AG09319 (cell line): ENCODE measurements at regions not wholly inside any gene's neighbourhood (a gene's known extent, or its start where the extent isn't known, plus 50 kb on each side); places are given as distances from the start of the nearest gene placed in this dataset.

Source experiments
- DNase-seq: peaks from one replicate; pipeline ENCODE4 v3.0.0-alpha.2; 2010; ENCODE audit warnings: low read depth; ENCODE audit errors: extremely low read depth
- TF ChIP-seq, protein P1 (sequence below): IDR thresholded peaks from 2 replicates; pipeline ENCODE4 v1.5.1; 2011; ENCODE audit warnings: low read depth, mild to moderate bottlenecking, inconsistent platforms, low read length, moderate library complexity

DNA sequence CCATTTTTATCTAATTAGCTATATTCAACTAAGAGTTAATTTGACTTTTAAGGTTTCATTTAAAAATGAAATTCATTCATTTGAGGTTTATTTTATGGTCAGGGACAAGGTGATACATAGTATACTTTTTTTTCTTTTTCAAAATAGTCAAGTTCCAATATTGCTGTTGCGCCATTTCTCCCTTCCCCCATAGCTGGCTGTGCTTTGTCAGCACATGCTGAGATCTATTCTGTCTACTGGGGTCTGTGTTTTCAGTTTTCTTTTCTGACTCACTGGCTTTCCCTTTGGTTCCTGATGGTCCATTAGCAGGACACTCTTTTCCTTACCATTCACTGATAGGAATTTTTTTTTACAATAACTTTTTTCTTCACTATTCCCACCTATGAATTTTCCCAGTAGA lies 336.4 kb upstream of the TMEM229A start:
- no peak for DNase-seq
- TF ChIP-seq, protein P1, sequence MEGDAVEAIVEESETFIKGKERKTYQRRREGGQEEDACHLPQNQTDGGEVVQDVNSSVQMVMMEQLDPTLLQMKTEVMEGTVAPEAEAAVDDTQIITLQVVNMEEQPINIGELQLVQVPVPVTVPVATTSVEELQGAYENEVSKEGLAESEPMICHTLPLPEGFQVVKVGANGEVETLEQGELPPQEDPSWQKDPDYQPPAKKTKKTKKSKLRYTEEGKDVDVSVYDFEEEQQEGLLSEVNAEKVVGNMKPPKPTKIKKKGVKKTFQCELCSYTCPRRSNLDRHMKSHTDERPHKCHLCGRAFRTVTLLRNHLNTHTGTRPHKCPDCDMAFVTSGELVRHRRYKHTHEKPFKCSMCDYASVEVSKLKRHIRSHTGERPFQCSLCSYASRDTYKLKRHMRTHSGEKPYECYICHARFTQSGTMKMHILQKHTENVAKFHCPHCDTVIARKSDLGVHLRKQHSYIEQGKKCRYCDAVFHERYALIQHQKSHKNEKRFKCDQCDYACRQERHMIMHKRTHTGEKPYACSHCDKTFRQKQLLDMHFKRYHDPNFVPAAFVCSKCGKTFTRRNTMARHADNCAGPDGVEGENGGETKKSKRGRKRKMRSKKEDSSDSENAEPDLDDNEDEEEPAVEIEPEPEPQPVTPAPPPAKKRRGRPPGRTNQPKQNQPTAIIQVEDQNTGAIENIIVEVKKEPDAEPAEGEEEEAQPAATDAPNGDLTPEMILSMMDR, result no peak

DNA sequence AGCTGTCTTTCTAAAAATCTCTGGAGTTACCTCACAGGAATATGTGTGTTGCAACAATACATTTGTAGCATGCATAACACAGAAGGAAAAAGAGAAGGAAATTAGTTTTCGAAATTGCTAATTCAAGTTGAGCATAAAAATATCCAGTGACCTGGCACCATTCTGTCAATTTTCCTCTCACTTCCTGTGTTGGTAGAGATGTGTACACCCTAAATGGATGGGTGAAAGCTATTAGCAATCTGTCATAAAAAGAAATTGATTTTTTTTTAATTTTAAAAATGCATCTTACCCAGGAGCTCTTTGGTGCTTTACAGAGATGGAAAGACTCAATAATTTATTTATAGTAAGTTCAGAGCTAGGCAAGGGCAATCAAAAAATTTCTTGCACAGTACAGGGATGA lies 333.3 kb upstream of the TMEM229A start:
- DNase-seq, result no peak
- TF ChIP-seq, protein P1, result no peak

DNA sequence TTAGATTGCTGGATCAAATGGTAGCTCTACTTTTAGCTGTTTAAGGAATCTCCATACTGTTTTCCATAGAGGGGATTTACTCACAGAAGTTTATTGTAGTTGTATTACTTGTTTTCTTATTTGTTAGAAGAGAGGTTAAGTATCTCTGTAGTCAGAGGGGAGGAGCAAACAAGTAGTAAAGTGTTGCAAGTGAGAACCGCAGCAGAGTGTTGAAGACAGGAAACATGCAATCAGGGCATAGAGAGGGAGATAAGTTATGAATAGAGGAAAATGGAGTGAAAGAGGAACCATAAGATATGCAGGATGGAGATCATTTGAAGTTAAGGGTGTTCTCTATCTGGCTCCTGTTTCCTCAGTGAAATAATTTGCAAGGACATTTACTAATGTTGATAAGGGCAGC lies 331.4 kb upstream of the TMEM229A start:
- TF ChIP-seq, protein P1, result no peak
- no peak for DNase-seq

DNA sequence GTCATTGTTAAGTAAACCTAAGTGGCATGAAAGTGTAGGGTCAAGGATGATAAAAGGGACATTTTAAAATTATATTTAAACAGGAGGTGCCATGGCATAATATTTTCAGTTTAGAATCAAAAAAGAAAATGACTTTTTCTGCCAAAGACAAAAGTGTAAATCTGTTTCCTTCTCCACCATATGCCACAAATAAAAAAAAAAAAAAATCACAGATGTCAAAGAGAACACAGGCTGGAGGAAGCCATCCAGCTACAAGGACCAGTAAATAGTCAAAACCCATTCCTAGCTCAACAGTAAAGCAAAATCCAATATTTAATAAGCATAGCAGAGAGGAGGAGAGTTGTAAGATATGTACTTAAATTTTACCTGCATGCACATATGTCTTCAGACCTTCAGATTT lies 321.3 kb upstream of the TMEM229A start:
- TF ChIP-seq, protein P1, result no peak
- no peak for DNase-seq

DNA sequence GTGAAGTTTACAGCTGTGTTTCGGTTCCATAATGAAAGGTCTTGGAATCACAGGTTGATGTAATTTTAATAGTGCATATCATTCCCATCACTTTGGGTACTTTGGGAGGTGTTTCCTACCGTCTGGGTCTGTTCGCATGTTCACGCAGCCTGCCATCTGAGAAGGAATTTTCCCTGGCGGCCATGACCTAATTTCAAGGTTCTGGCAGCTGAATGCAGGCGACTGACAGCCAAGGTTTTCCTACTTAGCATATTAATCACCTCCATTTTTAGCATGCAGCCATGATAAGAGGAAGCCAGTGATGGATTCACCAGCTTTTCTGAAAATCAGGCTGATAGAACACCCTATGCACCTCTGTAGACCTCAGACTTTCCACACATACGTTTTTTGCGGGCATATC lies 319.1 kb upstream of the TMEM229A start:
- DNase-seq, result no peak
- TF ChIP-seq, protein P1, result no peak

DNA sequence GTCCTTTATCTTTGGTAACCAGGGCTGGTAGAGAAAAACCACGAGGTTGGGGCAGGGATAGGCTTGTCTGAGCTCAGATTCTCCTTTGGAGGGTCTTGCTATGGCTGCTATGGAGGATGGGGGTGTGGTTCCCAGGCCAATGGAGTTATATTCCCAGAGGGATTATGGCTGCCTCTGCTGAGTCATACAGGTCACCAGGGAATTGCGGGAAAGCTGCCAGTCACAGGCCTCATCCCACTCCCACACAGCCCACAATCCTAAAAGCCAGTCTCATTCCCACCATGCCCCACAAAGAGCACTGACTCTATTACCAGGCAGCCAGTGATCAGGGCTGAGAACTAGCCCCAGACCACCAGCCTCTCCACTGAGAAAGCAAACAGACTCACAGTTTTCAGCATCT lies 316.6 kb upstream of the TMEM229A start:
- no peak for DNase-seq
- TF ChIP-seq, protein P1, result no peak

DNA sequence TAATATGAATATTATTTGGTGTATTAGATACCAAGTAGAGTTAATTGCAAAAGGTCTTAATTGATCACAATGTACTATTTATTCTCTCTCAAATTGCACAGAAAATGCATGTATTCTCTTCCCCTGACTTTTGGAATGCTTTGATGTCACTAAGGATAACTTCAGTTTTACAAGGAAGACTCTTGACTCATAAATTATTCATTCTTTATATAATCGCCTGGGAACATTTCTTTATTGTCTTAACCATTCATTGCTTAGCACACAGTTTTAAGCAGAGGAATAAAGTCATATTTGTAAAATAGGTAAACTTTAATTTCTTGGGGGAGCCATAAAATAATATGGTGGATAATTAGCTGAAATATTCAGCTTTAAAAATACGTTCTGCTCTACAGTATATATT lies 306.0 kb upstream of the TMEM229A start:
- DNase-seq, result no peak
- TF ChIP-seq, protein P1, result no peak
